ENCODE measurements at regions not wholly inside any gene's neighbourhood (a gene's known extent, or its start where the extent isn't known, plus 50 kb on each side); places are given as distances from the start of the nearest gene placed in this dataset.

DNA sequence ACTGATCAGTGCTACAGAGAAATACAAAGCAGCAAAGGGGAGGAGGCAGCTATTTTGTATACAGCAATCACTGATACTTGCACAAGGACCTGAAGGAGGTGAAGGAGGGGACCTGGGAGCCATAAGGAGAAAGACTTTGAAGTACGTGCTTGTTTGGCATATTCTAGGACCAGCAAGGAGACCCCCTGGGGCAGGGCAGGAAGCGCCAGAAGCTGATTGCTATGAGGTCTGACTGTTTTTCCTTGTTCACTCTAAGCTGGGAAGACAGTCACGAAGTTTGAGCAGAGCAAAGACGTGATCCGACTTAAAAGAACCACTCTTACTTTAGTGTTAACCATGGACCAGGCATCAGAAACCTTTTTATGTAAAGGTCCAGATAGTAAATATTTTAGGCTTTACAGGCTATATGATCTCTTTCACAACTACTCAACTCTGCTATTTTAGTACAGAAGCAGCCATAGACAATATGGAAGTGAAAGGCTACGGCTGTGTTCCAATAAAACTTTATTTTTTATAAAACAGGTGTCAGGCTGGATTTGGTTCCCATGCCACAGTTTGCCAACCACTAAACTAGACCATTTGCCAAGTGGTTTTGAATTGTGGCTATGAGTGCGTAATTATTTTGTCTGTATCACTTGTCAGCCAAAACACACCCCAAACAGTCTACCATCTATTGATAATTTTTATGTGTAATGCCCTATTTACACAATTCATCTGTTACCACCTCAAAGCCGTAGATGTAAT lies 217.9 kb downstream of the PRL start:
- no peak for DNase-seq

DNA sequence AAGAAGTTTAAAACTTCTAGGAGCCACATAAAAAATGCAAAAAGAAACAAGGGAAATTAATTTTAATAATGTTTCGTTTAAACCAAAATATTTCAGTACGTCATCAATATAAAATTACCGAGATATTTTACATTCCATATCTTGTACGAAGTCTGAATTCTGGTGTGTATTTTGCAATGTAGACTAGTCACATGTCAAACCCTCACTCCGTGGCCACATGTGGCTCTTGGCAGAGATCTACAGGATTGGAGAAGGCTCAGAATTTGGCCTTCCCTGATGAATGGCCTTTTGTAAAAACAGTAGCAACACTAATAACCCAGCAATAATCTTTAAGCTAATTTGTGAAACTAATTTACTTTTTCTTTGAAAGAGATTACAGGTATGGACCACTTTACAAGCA lies 217.1 kb downstream of the PRL start:
- no peak for DNase-seq

DNA sequence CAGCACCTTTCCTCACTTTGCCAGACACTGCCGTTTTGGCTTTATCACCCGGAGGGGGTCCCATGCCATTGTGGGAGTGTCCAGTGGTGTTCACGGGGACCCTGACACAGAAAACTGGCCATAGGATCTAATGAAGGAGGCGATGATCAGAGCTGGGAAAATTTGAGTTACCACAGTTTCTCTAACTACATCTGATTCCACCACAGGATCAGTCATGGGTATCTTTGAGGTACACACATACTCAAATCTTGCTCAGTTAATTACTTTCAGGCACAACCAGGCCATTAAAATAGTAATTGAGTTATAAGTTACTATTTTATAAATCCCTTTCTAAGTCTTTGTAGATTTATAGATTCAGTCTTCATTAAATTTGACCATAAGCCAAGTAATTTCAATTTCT lies 215.1 kb downstream of the PRL start:
- DNase-seq: no peak

DNA sequence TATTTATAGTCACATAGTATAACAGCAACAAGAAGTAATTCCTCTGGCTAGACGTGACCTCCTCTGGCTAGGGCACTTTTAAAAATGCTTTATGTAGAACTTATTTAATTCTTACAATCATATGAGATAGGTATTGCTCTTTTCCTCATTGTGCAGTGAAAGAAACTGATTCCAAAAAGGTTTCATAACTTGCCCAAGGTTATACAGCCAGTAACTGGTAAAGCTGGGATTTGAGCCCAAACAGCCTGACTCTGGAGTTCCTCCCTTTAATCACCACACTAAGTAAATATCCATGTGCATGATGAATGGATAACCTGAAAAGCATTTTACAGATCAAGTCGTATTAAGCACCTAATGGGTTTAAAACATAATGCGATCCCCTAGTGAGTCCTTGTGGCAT lies 214.6 kb downstream of the PRL start:
- no peak for DNase-seq

DNA sequence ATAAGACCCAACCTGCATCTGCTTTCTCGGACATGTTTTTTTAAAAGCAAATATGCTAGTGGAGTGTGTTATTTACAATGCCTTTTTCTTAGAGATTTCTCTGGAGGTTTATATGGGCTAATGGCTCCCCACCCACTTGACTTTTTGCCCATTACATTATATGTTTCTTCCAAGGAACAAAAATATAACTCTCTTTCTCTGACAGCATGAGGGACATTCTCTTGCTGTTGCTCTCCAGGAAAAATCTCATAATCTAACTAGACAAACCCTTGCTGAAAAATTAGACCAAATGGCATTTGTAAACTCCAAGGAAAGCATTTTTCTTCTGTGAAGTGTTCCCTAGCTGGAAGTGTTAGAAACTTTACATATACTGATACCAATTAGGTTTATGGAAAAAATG lies 213.7 kb downstream of the PRL start:
- DNase-seq: no peak

DNA sequence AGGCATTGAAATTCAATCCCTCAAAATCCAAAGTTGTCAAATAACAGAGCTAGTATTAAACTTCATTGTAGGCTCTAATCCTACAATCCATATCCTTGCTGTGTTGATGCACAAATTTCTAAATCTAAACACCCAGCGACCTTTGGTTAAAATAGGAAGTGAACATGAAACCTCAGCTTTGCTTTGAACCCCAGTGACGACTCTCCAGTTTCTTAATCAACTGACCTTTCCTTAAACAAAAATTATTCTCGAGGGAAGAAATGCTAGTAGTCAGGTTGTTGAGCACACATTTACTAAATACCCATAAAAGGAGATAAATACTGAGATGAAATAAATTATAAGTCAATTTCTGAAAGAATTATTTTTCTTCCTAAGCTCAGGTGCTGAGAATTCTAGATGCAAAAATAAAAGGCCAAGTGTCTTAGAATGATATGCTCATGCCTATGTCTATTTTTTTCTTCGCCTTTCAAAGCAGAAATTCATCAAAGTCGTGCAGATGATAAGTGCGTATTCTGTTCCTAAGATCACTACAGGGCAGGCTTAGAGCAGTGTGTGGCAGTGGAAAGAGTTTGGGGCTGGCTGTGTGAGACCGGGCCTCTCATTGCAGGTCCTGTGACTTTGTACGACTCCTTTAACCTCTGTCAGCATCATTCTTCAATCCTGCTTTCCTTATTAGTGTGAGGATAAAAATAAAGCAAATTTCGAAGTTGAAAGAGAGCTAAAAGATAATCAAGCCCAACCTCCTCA lies 208.7 kb downstream of the PRL start:
- no peak for DNase-seq

DNA sequence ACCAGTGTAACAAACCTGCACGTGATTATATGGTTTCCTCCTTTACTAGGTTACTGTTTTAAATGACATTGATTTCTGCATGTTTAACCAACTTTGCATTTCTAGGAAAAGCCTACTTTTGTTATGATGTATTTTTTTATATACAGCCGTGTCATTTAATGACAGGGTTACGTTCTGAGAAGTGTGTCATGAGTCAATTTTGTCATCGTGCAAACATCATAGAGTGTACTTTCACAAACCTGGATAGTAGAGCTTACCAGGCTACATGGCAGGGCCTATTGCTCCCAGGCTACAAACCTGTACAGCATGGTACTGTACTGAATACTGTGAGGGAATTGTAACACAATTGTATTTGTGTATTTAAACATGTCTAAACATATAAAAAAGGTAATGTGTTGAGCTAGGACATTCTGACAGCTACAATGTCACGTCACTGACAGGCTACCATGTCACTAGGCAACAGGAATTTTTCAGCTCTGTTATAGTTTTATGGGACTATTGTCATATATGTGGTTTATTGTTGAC lies 205.3 kb downstream of the PRL start:
- DNase-seq: no peak

DNA sequence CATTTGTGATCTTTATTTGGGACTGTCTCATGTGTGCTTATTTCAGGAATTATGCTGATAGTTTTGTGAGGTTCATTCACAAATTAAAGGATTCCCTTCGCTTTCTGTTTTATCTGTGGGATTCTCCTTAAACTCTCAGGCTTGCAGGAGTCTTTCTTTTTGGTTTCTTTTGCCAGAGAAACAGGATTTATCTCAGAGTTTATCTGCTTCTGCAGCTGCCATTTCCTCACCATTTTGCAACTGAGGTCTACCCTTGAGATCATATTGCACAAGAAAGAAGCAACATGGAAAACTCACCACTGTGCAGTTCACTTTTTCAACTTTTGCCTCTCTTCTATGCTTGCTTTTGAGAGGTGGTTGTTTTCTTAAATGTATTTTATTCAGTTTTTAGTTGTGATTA lies 201.0 kb downstream of the PRL start:
- no peak for DNase-seq

DNA sequence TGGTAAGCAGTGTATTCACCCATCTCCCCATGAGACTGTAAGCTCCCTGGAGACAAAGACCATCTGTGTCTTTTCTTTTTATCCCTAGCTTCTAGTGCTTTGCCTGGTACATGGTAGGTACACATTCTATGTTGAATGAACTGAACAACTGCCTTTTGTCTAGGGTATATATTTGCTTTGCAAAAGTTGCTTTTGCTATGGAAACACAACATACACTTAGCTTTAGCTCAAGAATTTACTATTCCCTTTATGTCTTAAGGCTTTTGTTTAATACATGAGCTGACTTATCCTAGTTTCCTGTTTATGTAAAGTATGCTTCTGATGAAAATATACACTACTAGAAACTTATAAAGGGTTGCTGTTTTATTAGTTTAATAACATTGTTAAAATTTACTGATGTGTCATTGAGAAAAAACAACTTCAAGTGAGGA lies 198.2 kb downstream of the PRL start:
- no peak for DNase-seq

DNA sequence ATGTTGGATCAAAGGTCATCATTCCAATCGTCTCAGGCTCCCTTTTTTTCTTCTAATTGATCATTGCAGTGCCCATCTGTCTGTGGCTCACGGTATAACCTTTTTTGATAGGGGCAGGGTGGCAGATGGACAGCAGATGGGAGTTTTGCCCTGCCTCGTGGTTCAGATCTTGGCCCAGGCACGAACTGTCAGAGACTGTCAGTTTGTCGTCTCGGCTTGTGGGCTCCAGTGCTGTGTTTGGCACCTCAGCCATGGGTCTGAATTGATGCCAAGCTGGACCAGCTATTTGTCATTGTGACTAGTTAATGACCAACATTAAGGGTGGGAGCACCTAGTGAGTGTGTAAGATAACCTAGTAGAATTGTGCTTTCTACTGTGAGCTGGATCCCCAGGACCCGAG lies 197.6 kb downstream of the PRL start:
- DNase-seq: no peak

DNA sequence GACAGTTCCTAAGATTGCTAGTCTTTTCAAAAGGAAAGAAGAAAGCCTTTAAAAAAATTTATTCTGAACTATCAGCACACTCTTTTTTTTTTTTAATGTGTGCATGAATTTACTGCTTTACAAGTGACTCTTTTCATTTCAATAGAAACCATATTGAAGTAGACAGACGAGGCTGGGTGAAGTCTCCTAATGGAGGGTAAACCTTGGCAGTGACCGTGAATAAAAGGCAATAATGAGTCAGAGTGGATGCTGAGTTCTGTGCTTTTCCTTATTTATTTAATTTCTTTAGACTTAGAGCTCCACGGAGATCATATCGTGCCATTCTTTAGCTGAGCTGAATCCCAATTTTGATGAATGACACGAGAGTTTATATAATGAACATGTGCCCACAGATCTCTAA lies 196.9 kb downstream of the PRL start:
- DNase-seq: no peak

DNA sequence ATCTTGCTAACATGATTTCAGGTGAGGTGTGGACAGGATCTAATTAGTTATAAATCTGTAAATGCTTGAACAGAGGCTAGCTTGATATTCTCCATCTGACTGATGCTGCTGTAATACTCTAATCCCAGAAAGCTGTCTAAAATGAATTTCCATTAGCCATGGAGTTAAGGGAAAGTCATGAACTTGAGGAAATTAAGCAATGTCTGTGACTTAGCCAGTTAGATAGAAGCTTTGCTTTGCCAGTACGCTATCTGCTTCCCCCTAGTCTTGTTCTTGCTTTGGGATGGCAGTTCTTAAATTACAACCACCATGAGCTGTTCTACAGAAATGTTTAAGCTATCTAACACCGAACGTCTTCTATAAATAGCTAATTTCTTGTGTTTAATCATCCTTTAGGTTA lies 195.7 kb downstream of the PRL start:
- DNase-seq: no peak

DNA sequence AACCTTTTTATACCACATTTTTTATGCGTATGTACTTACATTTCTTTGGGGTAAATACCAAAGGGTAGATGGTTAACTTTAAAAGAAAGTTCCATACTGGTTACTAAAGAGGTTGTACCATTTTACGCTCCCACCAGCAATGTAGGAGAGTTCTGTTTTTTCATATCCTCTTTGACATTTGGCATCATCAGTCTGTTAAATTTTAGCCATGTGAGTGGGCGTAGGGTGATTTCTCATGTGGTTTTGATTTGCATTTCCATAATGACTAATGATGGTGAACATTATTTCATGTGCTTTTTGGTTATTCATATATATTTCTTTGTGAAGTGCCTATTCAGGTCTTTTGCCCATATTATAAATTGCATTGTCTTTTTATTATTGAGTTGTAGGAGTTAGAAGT lies 194.2 kb downstream of the PRL start:
- no peak for DNase-seq

DNA sequence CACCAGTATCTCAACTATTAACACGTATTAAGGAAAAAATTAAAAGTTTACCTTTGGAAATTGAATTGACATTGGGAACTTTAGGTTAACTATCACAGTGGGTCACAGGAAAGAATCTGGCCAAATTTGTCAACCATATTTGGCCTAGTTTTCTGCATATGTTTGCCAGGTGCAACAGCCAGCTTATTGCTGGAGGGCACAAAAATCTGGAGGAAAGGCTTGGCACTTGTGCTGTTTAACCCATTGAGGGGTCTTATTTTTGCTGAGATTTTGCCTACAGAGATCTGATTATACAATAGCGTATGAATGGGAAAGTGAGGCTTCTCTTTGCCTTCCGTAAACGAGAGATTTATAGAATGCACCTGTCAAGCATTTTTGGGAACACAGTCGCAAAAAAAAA lies 190.4 kb downstream of the PRL start:
- DNase-seq: no peak

DNA sequence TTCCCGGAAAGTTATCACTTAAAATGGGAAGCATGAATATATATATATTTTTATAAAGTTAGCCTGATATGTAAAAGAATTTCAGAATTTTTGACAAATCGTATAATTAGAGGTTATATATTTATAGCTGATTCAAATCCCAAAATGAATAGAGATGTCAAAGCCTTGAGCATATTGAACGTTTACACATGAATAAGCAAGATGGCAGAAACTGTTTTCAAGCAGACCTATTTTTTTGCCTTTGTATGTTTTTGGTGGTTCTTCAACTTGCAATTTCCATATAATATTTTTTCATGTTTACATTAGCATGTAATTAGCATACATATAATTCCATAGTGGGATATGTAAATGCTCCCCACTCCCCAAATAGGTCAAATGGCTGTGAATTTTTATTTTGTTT lies 189.9 kb downstream of the PRL start:
- DNase-seq: no peak

DNA sequence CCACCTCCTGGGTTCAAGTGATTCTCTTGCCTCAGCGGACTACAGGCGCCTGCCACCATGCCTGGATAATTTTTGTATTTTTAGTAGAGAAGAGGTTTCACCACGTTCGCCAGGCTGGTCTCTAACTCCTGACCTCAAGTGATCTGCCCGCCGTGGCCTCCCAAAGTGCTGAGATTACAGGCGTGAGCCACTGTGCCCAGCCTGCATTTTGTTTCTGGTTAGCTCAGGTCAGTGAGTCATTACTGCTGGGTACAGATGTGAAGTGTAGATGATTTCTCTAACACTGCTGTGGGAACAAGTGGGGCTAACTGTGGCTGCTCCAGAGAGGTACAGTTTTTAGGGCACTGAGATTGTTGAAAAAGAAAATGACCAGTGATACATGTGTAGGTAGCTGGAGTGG lies 188.6 kb downstream of the PRL start:
- no peak for DNase-seq

DNA sequence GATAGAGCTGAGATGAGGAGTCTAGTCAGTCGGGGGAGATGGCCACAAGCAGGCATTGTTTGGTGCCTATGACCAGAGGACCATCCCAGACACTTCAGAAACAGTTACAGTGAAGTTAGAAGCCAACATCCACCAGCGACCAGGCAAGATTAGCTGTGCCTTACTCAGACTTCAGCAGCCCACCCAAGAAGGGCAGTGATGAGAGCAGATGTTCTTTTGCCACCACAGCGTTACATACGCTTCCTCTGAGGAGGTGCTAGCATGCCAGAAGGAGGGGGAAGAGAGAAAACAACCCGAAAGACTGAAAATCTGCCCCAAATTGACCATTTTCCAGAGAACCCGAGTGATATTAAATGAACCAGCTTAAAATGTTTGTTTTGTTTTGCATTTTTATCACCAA lies 186.8 kb downstream of the PRL start:
- DNase-seq: no peak

DNA sequence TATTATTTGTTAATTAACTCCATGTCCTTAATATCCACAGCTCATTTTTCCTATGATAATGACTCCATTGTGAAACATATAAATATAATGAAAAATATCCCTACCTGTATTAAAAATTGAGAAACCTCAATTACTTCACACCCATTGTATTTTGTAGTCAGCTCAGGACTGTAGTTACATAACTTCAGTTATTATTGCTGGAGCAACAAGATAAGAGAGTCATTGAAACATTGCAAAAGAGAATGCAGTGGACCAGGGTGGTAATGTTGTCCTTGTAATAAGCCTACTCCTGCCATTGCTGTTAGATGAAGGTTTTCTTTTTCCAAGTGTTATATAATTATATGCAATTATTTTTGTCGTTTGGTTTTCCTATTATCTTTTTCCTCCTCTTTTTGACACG lies 184.4 kb downstream of the PRL start:
- DNase-seq: no peak

DNA sequence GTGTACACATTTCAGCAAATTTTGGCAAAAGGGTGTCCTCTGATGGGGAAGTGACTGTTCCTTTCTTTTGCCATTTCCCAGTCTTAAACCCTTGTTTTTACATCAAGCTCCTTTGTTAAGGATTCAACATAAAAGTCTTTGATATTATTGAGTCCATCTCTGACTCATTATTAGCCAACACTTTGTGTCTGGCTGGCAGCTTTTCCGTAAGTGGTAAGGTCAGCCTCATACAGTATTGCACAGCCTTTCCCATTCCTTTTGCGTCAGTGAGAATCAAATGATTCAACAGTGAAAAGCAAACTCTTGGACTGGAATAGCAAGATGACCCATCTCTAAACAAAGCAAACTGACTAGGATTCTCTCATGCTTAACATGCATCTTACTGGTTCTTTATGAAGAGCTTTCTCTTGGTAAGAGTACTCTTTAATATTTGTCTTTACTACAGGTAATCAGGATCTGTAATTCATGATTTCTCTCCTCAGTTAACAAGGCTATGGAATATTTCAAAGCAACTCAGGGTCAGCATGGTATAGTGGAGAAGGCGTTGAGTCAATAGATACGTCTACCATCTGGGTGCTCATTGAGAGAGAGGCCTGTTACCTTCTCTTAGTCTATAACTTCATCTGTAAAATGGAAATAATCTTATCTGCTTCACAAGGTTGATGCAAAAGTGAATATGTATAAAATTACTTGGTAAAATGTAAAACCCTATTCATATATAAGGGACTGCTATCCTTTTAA lies 183.6 kb downstream of the PRL start:
- no peak for DNase-seq

DNA sequence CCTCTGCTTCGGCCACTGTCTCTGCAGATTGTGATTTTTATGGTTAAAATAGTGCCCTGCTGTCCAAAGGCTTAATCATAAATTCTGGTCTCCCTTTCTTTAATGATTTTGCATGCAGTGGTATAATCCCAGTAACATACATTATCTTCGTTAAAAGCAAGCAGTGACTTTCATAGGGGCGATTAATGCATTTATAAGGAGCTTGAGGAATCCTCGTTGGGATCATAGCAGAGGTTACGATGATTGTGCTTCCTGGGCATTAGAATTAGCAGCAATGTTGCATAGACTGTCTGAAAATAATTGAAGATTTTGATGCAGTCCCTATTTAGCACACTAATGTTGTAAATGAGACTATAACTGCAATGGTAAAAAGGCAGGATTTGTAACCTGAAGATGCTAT lies 181.3 kb downstream of the PRL start:
- no peak for DNase-seq

DNA sequence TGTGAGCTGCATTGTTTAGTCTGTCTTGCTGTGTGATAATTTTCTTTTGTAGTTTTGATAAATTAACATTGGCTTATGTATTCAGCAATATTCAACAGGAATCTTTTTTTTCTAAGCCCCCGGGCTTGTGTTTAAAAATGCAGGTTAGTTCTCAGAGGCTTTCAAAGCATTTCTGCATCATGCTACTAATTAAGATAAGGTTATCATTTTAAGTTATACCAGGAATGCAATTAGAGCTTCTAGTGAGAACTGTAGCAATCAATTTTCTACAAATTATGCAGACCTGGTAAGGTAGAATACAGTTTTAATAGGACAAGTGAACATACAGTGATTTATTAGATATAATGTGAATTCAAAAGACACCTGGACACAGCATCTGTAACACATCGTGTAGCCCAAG lies 179.2 kb downstream of the PRL start:
- no peak for DNase-seq

DNA sequence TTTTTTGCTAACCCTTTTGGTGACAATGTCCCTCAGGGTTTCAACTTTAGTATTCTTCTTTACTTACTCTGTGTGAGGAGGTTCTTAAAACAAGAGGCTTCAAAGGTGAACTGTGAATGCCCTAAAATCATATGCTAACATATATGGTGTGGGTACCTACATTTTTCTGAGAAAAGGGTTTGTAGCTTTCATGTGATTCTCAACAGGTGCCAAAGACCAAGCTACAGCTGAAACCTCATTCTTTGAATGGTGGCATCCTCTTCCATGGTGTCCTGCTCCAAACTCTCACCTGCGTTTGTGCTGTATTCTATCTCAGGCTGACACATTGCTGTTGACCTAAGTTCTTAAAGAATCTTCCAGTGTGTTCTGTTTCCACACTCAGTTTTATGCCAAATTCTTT lies 177.3 kb downstream of the PRL start:
- no peak for DNase-seq

DNA sequence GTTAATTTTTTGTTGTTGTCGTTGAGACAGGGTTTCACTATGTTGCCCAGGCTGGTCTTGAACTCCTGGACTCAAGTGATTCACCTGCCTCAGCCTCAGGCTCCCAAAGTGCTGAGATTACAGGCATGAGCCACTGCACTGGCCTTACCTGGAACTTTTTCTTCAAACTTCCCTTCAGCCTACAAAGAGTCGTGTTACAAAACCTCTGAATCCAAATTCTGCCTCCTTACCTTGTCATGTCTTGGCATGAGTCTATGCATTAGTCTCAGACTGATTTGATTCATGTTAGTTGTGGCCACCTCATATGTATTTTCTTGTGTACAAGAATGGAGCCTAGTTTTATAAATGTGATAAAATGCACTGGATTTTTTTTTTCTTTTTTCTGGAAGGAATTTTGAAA lies 172.1 kb downstream of the PRL start:
- DNase-seq: no peak

DNA sequence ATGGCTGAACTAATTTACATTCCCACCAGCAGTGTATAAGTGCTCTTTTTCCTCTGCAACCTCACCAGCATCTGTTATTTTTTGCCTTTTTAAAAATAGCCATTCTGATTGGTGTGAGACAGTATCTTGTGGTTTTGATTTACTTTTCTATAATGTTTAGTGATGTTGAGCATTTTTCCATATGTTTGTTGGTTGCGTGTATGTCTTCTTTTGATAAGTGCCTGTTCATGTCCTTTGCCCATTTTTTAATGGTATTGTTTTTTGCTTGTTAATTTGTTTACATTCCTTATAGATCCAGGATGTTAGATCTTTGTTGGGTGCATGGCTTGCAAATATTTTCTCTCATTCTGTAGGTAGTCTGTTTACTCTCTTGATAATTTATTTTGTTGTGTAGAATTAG lies 169.9 kb downstream of the PRL start:
- DNase-seq: no peak
